RWPE1 (cell line): ENCODE measurements at regions not wholly inside any gene's neighbourhood (a gene's known extent, or its start where the extent isn't known, plus 50 kb on each side); places are given as distances from the start of the nearest gene placed in this dataset.
"Not testable (repeated sequence)": the region's sequence is repeated elsewhere in the genome, so short reads cannot be mapped to it uniquely, and the experiment has no call there.

Experiments used
- CTCF ChIA-PET: fragments of 350-600 bp; sonication (Branson Sonifier 250); formaldehyde crosslinking; extraction: SDS; loops from one replicate; lab custom pipeline; 2021; lab: Yijun Ruan, JAX
- POLR2A ChIA-PET: fragments of 400-600 bp; formaldehyde crosslinking; extraction: SDS; loops from one replicate; lab custom pipeline; 2020; ENCODE audit warnings: antibody characterized with exemption; ENCODE audit not compliant: low non-redundant PET; lab: Yijun Ruan, JAX
- DNase-seq: peaks from one replicate; pipeline ENCODE4 v3.0.0; 2012; ENCODE audit warnings: low spot score
- H3K27ac ChIP-seq: fragments of 450-650 bp; 2 replicates; pipeline ENCODE4 v1.5.1; 2017
- TF ChIP-seq, protein P1 (sequence below): fragments of 450-650 bp; conservative IDR thresholded peaks from 2 replicates; pipeline ENCODE4 v1.5.1; 2017; ENCODE audit warnings: low read depth, mild to moderate bottlenecking

DNA sequence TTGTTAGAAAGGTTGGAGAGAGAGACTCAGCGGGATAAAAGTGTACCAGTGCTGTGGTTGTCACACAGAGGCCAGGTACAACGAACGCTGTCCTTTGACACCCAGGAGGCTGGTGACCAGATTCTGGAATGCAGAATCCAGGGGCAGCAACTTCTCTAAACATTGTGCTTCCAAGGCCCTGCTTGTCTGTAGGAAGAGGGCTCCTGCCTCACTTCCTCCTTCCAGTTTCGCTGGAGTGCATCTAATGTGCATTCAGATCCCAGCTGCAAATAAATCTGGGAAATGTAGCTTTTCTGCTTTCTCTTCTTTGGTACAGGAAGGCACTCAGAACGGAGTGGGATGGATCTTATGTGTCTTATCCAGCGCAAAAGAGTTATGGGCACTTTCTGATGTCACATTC, 171.8 kb upstream of the ATP5MC3 start:
- no peak for DNase-seq
- TF ChIP-seq, protein P1, sequence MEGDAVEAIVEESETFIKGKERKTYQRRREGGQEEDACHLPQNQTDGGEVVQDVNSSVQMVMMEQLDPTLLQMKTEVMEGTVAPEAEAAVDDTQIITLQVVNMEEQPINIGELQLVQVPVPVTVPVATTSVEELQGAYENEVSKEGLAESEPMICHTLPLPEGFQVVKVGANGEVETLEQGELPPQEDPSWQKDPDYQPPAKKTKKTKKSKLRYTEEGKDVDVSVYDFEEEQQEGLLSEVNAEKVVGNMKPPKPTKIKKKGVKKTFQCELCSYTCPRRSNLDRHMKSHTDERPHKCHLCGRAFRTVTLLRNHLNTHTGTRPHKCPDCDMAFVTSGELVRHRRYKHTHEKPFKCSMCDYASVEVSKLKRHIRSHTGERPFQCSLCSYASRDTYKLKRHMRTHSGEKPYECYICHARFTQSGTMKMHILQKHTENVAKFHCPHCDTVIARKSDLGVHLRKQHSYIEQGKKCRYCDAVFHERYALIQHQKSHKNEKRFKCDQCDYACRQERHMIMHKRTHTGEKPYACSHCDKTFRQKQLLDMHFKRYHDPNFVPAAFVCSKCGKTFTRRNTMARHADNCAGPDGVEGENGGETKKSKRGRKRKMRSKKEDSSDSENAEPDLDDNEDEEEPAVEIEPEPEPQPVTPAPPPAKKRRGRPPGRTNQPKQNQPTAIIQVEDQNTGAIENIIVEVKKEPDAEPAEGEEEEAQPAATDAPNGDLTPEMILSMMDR: no peak
- ChIA-PET POLR2A (no interaction called here), CTCF (interaction anchor here (0.6 kb wide), 1 partner anchor 1795 kb away, joined by 3 read pairs; no protein-coding TSS in a partner anchor)
- H3K27ac ChIP-seq: no peak overlapping the region

DNA sequence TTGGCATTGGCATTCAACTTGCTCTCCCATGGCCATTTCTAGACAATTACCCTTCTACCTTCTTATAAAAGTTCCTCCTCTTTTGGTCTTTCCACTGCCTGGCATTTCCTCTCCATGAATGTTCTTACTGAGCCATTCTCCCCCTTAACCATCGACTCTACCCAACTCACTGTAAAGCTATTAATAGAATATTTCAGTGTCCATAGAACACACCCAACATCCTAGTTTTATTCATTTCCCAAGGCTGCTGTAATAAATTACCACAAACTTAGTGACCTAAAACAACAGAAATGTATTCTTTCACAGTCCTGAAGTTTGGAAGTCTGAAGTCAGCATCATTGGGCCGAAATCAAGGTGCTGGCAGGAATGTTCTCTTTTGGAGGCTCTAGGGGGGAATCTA, 170.0 kb upstream of the ATP5MC3 start:
- no peak for DNase-seq
- POLR2A ChIA-PET: no interaction called here
- H3K27ac ChIP-seq: no peak overlapping the region
- CTCF ChIA-PET: no interaction called here
- TF ChIP-seq, protein P1: no peak

- TF ChIP-seq, protein P1: no peak
- ChIA-PET CTCF (no interaction called here), POLR2A (no interaction called here)
These were observed 168.6 kb upstream of the ATP5MC3 start for GRCh38 chr2:175350105-175350504.

DNA sequence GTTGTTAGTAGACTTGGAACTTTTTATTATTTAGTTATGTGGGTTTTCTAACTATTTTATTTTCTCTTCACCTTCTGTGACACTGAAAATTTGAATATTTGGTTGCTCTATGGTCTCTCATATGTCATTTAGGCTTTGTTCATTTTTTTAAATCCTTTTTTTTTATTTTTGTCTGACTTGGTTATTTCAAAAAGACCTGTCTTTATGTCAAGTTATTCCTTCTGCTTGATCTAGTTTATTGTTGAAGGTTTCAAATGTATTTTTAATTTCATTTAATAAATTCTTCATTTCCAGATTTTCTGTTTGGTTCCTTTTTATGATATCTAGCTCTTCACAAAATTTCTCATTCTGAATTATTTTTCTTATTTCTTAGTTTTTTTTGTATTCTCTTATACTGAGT, 160.6 kb upstream of the ATP5MC3 start:
- POLR2A ChIA-PET: no interaction called here
- no peak overlapping the region for H3K27ac ChIP-seq
- no peak for DNase-seq
- TF ChIP-seq, protein P1: no peak
- CTCF ChIA-PET: interaction anchor here (0.7 kb wide), 1 partner anchor 100 kb away, joined by 5 read pairs; no protein-coding TSS in a partner anchor

More at GRCh38 chr2:175350105-175350504, 168.6 kb upstream of the ATP5MC3 start:
- no peak overlapping the region for H3K27ac ChIP-seq
- DNase-seq: no peak

- no peak for DNase-seq
- CTCF ChIA-PET: no interaction called here
- POLR2A ChIA-PET: no interaction called here
- TF ChIP-seq, protein P1: no peak
- no peak overlapping the region for H3K27ac ChIP-seq
These were observed 148.7 kb upstream of the ATP5MC3 start for GRCh38 chr2:175330195-175330594.

DNA sequence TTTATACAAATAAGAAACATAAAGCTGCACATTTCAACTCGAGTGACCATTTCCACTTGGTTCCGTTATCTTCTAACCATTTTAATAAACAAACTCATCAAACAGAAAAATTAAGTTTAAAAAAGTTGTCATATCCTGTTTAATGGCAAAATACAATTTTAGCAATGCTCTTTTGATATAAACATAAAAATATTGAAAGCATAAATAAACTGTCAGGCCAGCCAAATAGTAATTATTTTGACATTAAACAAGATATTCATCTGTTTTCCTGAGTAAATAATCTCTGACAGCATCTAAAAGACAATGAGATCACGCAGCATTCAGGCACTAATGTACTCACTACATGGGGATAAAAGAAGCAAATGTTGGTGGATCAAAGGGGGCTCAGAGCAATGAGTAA, 145.3 kb upstream of the ATP5MC3 start:
- DNase-seq: no peak
- CTCF ChIA-PET: no interaction called here
- TF ChIP-seq, protein P1: no peak
- POLR2A ChIA-PET: no interaction called here
- no peak overlapping the region for H3K27ac ChIP-seq

- CTCF ChIA-PET, DNase-seq, POLR2A ChIA-PET: not testable (repeated sequence)
These were observed 144.7 kb upstream of the ATP5MC3 start for GRCh38 chr2:175326164-175326563.

More at GRCh38 chr2:175326164-175326563, 144.7 kb upstream of the ATP5MC3 start:
- H3K27ac ChIP-seq: not testable (repeated sequence)
